Caco-2 (cell line): ENCODE measurements at regions not wholly inside any gene's neighbourhood (a gene's known extent, or its start where the extent isn't known, plus 50 kb on each side); places are given as distances from the start of the nearest gene placed in this dataset.

Experiments used
- BruUV-seq: library from RNA; stranded (reverse); fragments of 400-500 nt; replicated peaks from 2 replicates; lab custom pipeline; 2021; lab: Mats Ljungman, UMichigan
- CTCF ChIA-PET: fragments of 300-600 bp; sonication (Branson Sonifier 250); formaldehyde crosslinking; loops from one replicate; lab custom pipeline; 2022; ENCODE audit warnings: antibody characterized with exemption; lab: Charles Lee
- POLR2A ChIA-PET: fragments of 300-600 bp; sonication (Branson Sonifier 250); formaldehyde crosslinking; loops from one replicate; lab custom pipeline; 2022; ENCODE audit warnings: antibody characterized with exemption; lab: Charles Lee
- DNase-seq, 2 experiments: peaks; one replicate each; pipeline versions ENCODE4 v3.0.0 to v3.0.0-alpha.2; 2020 to 2022
- H3K27me3 ChIP-seq: replicated peaks from 2 replicates; pipeline ENCODE4 v1.6.0; 2011; ENCODE audit warnings: low read length; ENCODE audit not compliant: control insufficient read depth, insufficient read depth
- H3K36me3 ChIP-seq: 2 replicates; pipeline ENCODE4 v1.5.1; 2011; ENCODE audit warnings: low read length; ENCODE audit not compliant: control insufficient read depth, insufficient read depth
- H3K4me1 ChIP-seq: fragments of 250-450 bp; sonication (Bioruptor Pico); 2 replicates; pipeline ENCODE4 v1.5.1; 2020; ENCODE audit warnings: mild to moderate bottlenecking
- H3K4me3 ChIP-seq: 2 replicates; pipeline ENCODE4 v1.5.1; 2011; ENCODE audit warnings: low read depth, mild to moderate bottlenecking, control low read depth, low read length
- H3K9me3 ChIP-seq: fragments of 250-450 bp; sonication (Bioruptor Pico); 2 replicates; pipeline ENCODE4 v1.5.1; 2020; ENCODE audit warnings: mild to moderate bottlenecking, moderate library complexity
- H3K27ac Mint-ChIP-seq: one replicate; pipeline ENCODE4 v1.8.0; 2022; ENCODE audit warnings: mixed read lengths; ENCODE audit not compliant: unreplicated experiment
- H3K27me3 Mint-ChIP-seq: one replicate; pipeline ENCODE4 v1.8.0; 2022; ENCODE audit warnings: mixed read lengths; ENCODE audit not compliant: insufficient read depth, unreplicated experiment
- H3K36me3 Mint-ChIP-seq: one replicate; pipeline ENCODE4 v1.8.0; 2022; ENCODE audit warnings: mild to moderate bottlenecking, mixed read lengths; ENCODE audit not compliant: insufficient read depth, unreplicated experiment
- H3K4me1 Mint-ChIP-seq: one replicate; pipeline ENCODE4 v1.8.0; 2022; ENCODE audit warnings: low read depth, mixed read lengths; ENCODE audit not compliant: unreplicated experiment
- H3K4me3 Mint-ChIP-seq: one replicate; pipeline ENCODE4 v1.8.0; 2022; ENCODE audit warnings: mild to moderate bottlenecking, moderate library complexity, mixed read lengths; ENCODE audit not compliant: unreplicated experiment
- H3K9me3 Mint-ChIP-seq: one replicate; pipeline ENCODE4 v1.8.0; 2022; ENCODE audit warnings: mixed read lengths; ENCODE audit not compliant: unreplicated experiment
- intact Hi-C: fragments of 100-400 bp; cut with micrococcal nuclease; formaldehyde crosslinking; loops from one replicate; pipeline ENCODE4 v1.10.0; 2022; ENCODE audit not compliant: unreplicated experiment
- TF ChIP-seq, protein P1 (sequence below), 2 experiments: fragments of 200-600 bp in 1 of 2; IDR thresholded peaks; 1 replicate in 1 of 2; 2 replicates in 1 of 2; pipeline versions ENCODE4 v1.5.1 to v1.8.0; 2011 to 2022; ENCODE audit warnings: antibody characterized with exemption in 1 of 2, control low read depth in 1 of 2, inconsistent platforms in 1 of 2, low read depth in 1 of 2, low read length in 1 of 2, mild to moderate bottlenecking in 1 of 2, moderate library complexity in 1 of 2; ENCODE audit not compliant: insufficient read depth in 1 of 2, severe bottlenecking in 1 of 2, unreplicated experiment in 1 of 2

DNA sequence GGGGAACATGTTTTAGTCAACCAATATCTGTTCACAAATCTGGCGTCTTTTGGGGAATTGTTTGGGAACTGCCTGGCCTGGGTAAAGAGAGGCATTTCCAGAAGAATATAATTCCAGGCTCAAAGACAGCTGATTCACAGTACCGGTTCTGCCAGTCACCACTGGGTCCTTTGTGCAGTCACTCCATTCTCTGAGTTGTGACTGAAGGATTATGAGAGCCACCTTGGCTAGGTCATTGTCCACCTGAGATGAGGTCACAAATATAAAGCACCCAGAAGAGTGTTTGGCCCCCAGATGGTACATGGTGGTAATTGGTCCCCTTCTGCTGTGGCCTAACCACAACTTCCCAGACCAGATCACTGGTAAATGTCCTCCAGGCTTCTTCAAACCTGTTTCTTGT lies 121.0 kb upstream of the SPACA1 start:
- Mint-ChIP-seq H3K4me1 (no peaks in the 10 kb centered on the region), H3K9me3 (no peaks in the 10 kb centered on the region), H3K27ac (no peak overlapping the region), H3K36me3 (no peaks in the 10 kb centered on the region), H3K27me3 (peaks cover 3% of the 10 kb centered on the region), H3K4me3 (no peak overlapping the region)
- intact Hi-C loops = loop anchor here (5.0 kb wide), 1 partner anchor 241 kb away; the partner anchor contains the start of gene CNR1
- DNase-seq = no peak
- TF ChIP-seq, protein P1, sequence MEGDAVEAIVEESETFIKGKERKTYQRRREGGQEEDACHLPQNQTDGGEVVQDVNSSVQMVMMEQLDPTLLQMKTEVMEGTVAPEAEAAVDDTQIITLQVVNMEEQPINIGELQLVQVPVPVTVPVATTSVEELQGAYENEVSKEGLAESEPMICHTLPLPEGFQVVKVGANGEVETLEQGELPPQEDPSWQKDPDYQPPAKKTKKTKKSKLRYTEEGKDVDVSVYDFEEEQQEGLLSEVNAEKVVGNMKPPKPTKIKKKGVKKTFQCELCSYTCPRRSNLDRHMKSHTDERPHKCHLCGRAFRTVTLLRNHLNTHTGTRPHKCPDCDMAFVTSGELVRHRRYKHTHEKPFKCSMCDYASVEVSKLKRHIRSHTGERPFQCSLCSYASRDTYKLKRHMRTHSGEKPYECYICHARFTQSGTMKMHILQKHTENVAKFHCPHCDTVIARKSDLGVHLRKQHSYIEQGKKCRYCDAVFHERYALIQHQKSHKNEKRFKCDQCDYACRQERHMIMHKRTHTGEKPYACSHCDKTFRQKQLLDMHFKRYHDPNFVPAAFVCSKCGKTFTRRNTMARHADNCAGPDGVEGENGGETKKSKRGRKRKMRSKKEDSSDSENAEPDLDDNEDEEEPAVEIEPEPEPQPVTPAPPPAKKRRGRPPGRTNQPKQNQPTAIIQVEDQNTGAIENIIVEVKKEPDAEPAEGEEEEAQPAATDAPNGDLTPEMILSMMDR (IDR thresholded peaks at IDR 0.05; ENCODE audit: insufficient read depth in 1 of 2, low read depth in 1 of 2, low read length in 1 of 2, severe bottlenecking in 1 of 2, unreplicated experiment in 1 of 2) = no peak
- Histone ChIP-seq H3K36me3 (no peaks in the 10 kb centered on the region), H3K27me3 (no peaks in the 10 kb centered on the region), H3K4me3 (no peak overlapping the region), H3K9me3 (no peaks in the 10 kb centered on the region), H3K4me1 (no peaks in the 10 kb centered on the region)
- no TSS peak for BruUV-seq
- POLR2A ChIA-PET = no interaction called here
- CTCF ChIA-PET = no interaction called here

DNA sequence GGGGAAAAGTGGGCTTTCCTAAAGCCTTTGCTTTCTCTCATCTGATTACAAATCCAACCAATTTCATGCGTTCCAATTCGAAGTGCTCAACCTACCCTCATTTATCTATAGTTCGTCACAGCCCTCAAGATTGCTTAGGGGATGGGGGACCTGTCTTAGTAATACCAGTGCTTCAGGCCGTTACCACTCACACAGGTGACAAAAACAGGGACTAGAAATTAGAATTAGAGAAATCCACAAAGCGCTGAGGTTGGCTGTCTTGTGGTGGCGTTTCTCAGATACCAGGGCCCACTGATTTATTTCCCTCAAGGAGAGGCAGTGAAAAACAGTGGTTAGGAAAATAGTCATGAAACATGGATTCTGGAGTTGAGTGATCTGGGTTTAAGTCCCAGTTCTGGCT lies 121.6 kb upstream of the SPACA1 start:
- no peak for DNase-seq
- no peaks in the 10 kb centered on the region for H3K27me3 ChIP-seq
- no peak overlapping the region for H3K4me3 ChIP-seq
- H3K4me1 ChIP-seq = no peaks in the 10 kb centered on the region
- H3K36me3 ChIP-seq = no peaks in the 10 kb centered on the region
- intact Hi-C loops = loop anchor here (5.0 kb wide), 1 partner anchor 241 kb away; the partner anchor contains the start of gene CNR1
- H3K9me3 Mint-ChIP-seq = no peaks in the 10 kb centered on the region
- TF ChIP-seq, protein P1 (IDR thresholded peaks at IDR 0.05; ENCODE audit: insufficient read depth in 1 of 2, low read depth in 1 of 2, low read length in 1 of 2, severe bottlenecking in 1 of 2, unreplicated experiment in 1 of 2) = no peak
- H3K27ac Mint-ChIP-seq = no peak overlapping the region
- CTCF ChIA-PET = no interaction called here
- no TSS peak for BruUV-seq
- POLR2A ChIA-PET = no interaction called here
- no peaks in the 10 kb centered on the region for H3K9me3 ChIP-seq
- H3K4me1 Mint-ChIP-seq = no peaks in the 10 kb centered on the region
- peaks cover 3% of the 10 kb centered on the region for H3K27me3 Mint-ChIP-seq
- no peak overlapping the region for H3K4me3 Mint-ChIP-seq
- H3K36me3 Mint-ChIP-seq = no peaks in the 10 kb centered on the region

DNA sequence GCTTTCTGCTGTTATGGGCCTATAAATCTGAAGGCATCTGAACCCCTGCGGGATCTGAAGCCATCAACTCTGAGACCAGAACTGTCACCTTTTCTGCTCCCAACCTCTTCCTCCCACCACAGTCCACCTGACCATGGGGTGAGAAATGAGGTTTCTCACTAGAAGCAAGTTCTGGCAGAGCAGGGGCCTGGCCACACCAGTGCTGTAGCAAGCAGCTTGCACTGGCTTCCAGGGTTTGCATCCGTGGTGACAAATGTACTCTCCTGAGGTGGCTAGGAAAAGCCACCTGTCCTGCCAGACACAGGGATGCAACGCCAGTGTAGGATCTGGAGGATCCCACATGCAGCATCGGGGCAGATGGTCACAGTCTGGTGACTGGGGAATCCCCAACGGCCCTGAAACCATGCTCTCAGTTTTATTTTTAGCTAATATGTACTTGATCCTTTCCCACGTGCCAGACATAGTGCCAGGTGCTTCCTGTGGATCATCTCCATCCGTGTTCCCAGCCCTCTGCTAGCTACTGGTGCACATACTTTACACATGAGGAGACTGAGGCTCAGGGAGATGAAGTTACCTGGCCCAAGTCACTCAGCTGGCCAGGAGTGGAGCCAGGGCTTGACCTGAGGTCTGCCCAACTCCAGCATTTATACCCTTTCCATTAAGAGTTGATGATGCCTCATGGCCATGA lies 122.1 kb upstream of the SPACA1 start:
- no peaks in the 10 kb centered on the region for H3K4me1 Mint-ChIP-seq
- no peak overlapping the region for H3K4me3 Mint-ChIP-seq
- no peaks in the 10 kb centered on the region for H3K9me3 Mint-ChIP-seq
- peaks cover 7% of the 10 kb centered on the region for H3K27me3 Mint-ChIP-seq
- H3K4me1 ChIP-seq = no peaks in the 10 kb centered on the region
- H3K9me3 ChIP-seq = no peaks in the 10 kb centered on the region
- no peaks in the 10 kb centered on the region for H3K36me3 ChIP-seq
- H3K27me3 ChIP-seq = no peaks in the 10 kb centered on the region
- ChIA-PET CTCF (no interaction called here), POLR2A (no interaction called here)
- intact Hi-C loops = loop anchor here (5.0 kb wide), 1 partner anchor 242 kb away; the partner anchor contains the start of gene CNR1
- DNase-seq = no peak
- no peaks in the 10 kb centered on the region for H3K36me3 Mint-ChIP-seq
- H3K4me3 ChIP-seq = no peak overlapping the region
- BruUV-seq = no TSS peak
- TF ChIP-seq, protein P1 (IDR thresholded peaks at IDR 0.05; ENCODE audit: insufficient read depth in 1 of 2, low read depth in 1 of 2, low read length in 1 of 2, severe bottlenecking in 1 of 2, unreplicated experiment in 1 of 2) = no peak
- H3K27ac Mint-ChIP-seq = no peak overlapping the region
